ENCODE measurements at regions not wholly inside any gene's neighbourhood (a gene's known extent, or its start where the extent isn't known, plus 50 kb on each side); places are given as distances from the start of the nearest gene placed in this dataset.

DNA sequence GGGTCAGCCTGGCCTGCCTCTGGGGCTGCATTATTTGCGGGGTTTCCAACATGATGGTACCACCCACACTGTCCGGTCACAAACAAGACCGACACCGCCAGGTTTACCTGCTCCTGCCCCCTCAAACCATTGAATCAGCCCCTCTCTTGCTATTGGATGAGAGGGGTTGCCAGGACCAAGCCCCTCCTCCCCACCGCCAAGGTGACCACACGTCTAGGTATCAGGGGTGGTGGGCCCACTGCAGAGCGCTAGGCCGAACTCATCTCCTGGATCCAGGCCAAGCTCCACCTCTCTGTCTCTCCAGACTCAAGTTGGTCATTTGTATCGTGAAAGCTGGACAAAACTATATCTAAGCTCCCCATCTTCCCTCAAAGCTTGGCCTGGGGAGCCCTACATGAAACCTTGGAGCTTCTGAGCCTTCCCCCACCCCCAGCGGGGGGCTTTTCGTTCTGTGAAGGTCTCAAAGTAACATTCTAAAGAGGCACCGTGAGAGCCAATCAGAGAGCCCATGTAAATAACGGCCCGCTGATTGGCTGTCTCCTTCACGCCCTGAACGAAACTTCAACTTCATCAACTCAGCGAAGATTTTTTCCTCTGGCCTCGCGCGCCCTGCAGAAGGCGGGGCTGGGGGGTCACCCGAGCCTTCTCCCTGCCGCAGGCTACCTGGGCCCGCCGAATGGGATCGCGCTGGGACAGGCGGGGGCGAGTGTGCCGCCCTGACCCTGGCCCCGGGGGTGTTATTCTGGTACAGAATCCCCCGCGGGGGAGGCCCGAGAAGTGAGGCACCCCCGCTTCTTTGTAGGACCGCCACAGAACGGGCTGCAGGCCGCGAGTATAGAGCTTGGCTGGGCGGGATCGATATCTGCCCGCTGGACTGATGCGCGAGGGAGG lies 49.6 kb upstream of the PSD2 start:
- Mint-ChIP-seq H3K4me1 (ENCODE audit: low read depth) (peaks cover 22% of the 10 kb centered on the region), H3K36me3 (ENCODE audit: insufficient read depth) (no peaks in the 10 kb centered on the region), H3K27me3 (peaks cover 72% of the 10 kb centered on the region), H3K4me3 (ENCODE audit: low read depth) (peak overlapping the region; percentile 64), H3K27ac (peak overlapping the region; percentile 80), H3K9me3 (ENCODE audit: low read depth) (no peaks in the 10 kb centered on the region)
- no peak for TF ChIP-seq CTCF (IDR thresholded peaks at IDR 0.05; ENCODE audit: unreplicated experiment)
- DNase-seq (ENCODE audit: low spot score, unreplicated experiment), result peak; percentile 51
